ENCODE measurements at regions not wholly inside any gene's neighbourhood (a gene's known extent, or its start where the extent isn't known, plus 50 kb on each side); places are given as distances from the start of the nearest gene placed in this dataset.
"Not testable (repeated sequence)": the region's sequence is repeated elsewhere in the genome, so short reads cannot be mapped to it uniquely, and the experiment has no call there.

DNA sequence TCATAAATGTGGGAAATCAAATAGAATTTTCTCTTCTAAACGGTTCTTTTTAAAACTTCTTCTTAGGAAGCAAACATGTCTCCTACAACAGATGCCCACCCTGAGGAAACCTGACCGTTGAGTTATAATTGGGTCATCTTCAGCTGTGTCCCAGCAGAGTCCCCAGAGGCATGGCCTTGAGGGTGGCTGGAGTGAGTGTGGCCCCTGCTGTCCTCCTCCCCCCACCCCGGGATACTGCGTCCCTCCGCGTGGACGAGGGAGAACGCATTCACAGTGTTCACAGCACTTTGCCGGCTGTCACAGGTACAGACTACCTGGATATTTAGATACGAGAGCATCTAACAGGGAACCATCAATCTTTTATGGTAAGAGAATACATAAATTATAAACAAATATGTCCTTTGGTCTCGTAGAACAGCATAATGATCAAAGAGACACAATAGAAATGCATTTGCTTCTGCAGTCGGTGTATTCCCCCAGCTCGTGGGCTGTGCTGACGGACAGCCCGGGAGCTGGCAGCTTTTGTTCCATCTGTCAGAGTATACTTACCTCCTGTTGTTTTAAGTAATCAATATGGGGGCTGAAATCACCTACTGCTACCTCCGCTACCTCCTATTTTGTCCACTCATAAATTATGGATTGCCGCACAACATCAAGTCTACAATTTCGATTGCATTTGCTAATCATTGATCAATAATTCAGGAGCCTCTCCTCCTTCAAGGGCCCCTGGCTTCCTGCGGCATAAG, 214.7 kb downstream of the IRX2 start:
- H3K9me3 ChIP-seq (ENCODE audit: control insufficient read depth, low read length): no peaks in the 10 kb centered on the region
- no peaks in the 10 kb centered on the region for H3K4me1 ChIP-seq (ENCODE audit: control insufficient read depth, insufficient read depth, low read length, poor library complexity, severe bottlenecking)
- H3K36me3 ChIP-seq (ENCODE audit: control insufficient read depth, insufficient read depth, low read length): no peaks in the 10 kb centered on the region
- WGBS, 2 experiments (ENCODE audit: insufficient coverage in 2 of 2): 60 to 74% methylated on average over 3 to 7 of the region's 19 CpGs
- no peak overlapping the region for H3K4me3 ChIP-seq (ENCODE audit: extremely low read depth, insufficient read depth, low read length, poor library complexity, severe bottlenecking)
- H3K27ac ChIP-seq (ENCODE audit: low read depth, low read length, severe bottlenecking): peak overlapping the region; percentile 80

DNA sequence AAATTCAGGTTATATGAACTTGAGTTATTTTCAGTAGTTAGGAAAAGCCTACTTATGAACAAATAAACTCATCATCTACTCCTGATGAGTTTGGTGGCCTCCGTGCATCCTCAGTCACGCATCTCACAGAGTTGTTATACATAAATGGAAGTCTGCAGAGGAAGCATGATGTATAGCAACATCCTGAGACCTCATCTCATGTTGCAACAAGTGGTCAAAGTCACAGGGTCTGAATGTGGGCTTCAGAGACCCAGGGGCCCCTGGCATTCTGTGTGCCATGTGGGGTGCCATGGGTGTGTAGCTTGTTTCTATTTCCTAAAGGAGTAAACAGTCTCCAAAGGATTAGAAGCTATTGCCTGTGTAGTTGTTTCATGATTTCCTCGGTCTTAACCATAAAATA, 216.5 kb downstream of the IRX2 start:
- H3K9me3 ChIP-seq (ENCODE audit: control insufficient read depth, low read length): no peaks in the 10 kb centered on the region
- H3K4me3 ChIP-seq (ENCODE audit: extremely low read depth, insufficient read depth, low read length, poor library complexity, severe bottlenecking): no peak overlapping the region
- H3K4me1 ChIP-seq (ENCODE audit: control insufficient read depth, insufficient read depth, low read length, poor library complexity, severe bottlenecking): no peaks in the 10 kb centered on the region
- WGBS, 2 experiments (ENCODE audit: insufficient coverage in 2 of 2): 82 to 100% methylated on average over 1 to 2 of the region's 3 CpGs
- no peak overlapping the region for H3K27ac ChIP-seq (ENCODE audit: low read depth, low read length, severe bottlenecking)
- H3K36me3 ChIP-seq (ENCODE audit: control insufficient read depth, insufficient read depth, low read length): no peaks in the 10 kb centered on the region

DNA sequence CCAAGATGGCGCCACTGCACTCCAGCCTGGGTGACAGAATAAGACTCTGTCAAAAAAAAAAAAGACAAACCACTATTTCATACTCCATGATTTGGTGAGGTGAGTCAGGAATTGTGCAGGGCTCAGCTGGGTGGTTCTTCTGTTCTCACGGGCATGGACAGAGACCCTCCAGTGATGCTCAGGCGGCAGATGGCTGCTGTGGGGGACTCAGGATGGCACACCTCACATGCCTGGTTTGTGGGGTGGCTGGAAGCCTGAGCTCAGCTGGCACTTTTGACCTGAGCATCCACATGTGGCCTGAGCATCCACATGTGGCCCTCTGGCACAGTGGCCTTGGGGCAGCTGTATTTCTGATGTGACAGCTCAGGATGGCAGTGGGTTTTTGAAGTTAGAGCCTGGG, 217.2 kb downstream of the IRX2 start:
- Histone ChIP-seq H3K4me1 (ENCODE audit: control insufficient read depth, insufficient read depth, low read length, poor library complexity, severe bottlenecking) (no peaks in the 10 kb centered on the region), H3K27ac (ENCODE audit: low read depth, low read length, severe bottlenecking) (no peak overlapping the region), H3K9me3 (ENCODE audit: control insufficient read depth, low read length) (no peaks in the 10 kb centered on the region), H3K36me3 (ENCODE audit: control insufficient read depth, insufficient read depth, low read length) (no peaks in the 10 kb centered on the region), H3K4me3 (ENCODE audit: extremely low read depth, insufficient read depth, low read length, poor library complexity, severe bottlenecking) (no peak overlapping the region)
- 83 to 93% methylated on average over 1 to 2 of the region's 3 CpGs for WGBS, 2 experiments (ENCODE audit: insufficient coverage in 2 of 2)

GRCh38 chr5:2533848-2534247, 217.6 kb downstream of the IRX2 start:
- H3K4me1 ChIP-seq (ENCODE audit: control insufficient read depth, insufficient read depth, low read length, poor library complexity, severe bottlenecking); H3K4me3 ChIP-seq (ENCODE audit: extremely low read depth, insufficient read depth, low read length, poor library complexity, severe bottlenecking); H3K9me3 ChIP-seq (ENCODE audit: control insufficient read depth, low read length); H3K36me3 ChIP-seq (ENCODE audit: control insufficient read depth, insufficient read depth, low read length); H3K27ac ChIP-seq (ENCODE audit: low read depth, low read length, severe bottlenecking): not testable (repeated sequence)
- WGBS, 2 experiments (ENCODE audit: insufficient coverage in 2 of 2): 71 to 80% methylated on average over 1 to 2 of the region's 2 CpGs

DNA sequence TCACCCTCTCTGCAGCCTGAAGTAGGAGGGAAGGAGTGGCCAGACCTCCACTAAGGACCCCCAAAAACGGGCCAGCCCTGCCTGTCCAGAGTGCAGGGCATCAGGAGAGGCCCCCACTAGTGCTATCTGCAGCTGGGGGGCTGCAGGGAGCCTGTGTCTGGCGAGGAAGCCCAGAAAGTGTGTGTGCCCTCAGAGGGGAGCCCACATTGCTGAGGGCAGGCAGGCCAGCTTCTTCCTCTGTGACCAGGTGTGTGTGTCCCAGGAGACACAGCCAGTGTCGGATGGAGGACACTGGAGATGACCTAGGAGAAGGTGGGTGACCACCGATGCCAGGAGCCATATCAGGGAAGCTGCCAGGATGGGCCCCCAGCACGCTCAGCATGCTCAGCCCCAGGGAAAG, 218.7 kb downstream of the IRX2 start:
- H3K36me3 ChIP-seq (ENCODE audit: control insufficient read depth, insufficient read depth, low read length): no peaks in the 10 kb centered on the region
- WGBS, 2 experiments (ENCODE audit: insufficient coverage in 2 of 2): 71 to 82% methylated on average over 4 to 5 of the region's 5 CpGs
- H3K4me1 ChIP-seq (ENCODE audit: control insufficient read depth, insufficient read depth, low read length, poor library complexity, severe bottlenecking): no peaks in the 10 kb centered on the region
- no peak overlapping the region for H3K4me3 ChIP-seq (ENCODE audit: extremely low read depth, insufficient read depth, low read length, poor library complexity, severe bottlenecking)
- no peak overlapping the region for H3K27ac ChIP-seq (ENCODE audit: low read depth, low read length, severe bottlenecking)
- H3K9me3 ChIP-seq (ENCODE audit: control insufficient read depth, low read length): no peaks in the 10 kb centered on the region

DNA sequence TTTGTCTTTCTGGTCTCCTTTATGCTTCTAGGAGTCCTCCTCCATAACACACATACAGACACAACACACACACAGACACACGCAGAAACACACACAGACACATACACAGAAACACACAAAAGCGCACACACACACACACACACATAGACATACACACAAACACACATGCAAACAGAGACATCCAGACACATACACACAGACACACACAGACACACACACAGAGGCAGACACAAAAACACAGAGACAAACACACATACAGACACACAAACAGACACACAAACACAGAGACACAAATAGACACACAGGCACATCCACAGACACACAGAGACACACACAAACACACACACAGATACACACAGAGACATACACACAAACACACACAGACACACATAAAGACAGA, 220.2 kb downstream of the IRX2 start:
- Histone ChIP-seq H3K27ac (ENCODE audit: low read depth, low read length, severe bottlenecking) (no peak overlapping the region), H3K9me3 (ENCODE audit: control insufficient read depth, low read length) (no peaks in the 10 kb centered on the region), H3K4me3 (ENCODE audit: extremely low read depth, insufficient read depth, low read length, poor library complexity, severe bottlenecking) (no peak overlapping the region), H3K4me1 (ENCODE audit: control insufficient read depth, insufficient read depth, low read length, poor library complexity, severe bottlenecking) (no peaks in the 10 kb centered on the region), H3K36me3 (ENCODE audit: control insufficient read depth, insufficient read depth, low read length) (no peaks in the 10 kb centered on the region)
- WGBS, 2 experiments (ENCODE audit: insufficient coverage in 2 of 2): 88 to 93% methylated on average over 2 of the region's 2 CpGs

- 76 to 90% methylated on average over 7 to 10 of the region's 12 CpGs for WGBS, 2 experiments (ENCODE audit: insufficient coverage in 2 of 2)
- H3K36me3 ChIP-seq (ENCODE audit: control insufficient read depth, insufficient read depth, low read length): no peaks in the 10 kb centered on the region
- no peaks in the 10 kb centered on the region for H3K4me1 ChIP-seq (ENCODE audit: control insufficient read depth, insufficient read depth, low read length, poor library complexity, severe bottlenecking)
- H3K4me3 ChIP-seq (ENCODE audit: extremely low read depth, insufficient read depth, low read length, poor library complexity, severe bottlenecking): no peak overlapping the region
- H3K27ac ChIP-seq (ENCODE audit: low read depth, low read length, severe bottlenecking): no peak overlapping the region
- H3K9me3 ChIP-seq (ENCODE audit: control insufficient read depth, low read length): no peaks in the 10 kb centered on the region
Observed at GRCh38 chr5:2530609-2531008, 220.9 kb downstream of the IRX2 start.

DNA sequence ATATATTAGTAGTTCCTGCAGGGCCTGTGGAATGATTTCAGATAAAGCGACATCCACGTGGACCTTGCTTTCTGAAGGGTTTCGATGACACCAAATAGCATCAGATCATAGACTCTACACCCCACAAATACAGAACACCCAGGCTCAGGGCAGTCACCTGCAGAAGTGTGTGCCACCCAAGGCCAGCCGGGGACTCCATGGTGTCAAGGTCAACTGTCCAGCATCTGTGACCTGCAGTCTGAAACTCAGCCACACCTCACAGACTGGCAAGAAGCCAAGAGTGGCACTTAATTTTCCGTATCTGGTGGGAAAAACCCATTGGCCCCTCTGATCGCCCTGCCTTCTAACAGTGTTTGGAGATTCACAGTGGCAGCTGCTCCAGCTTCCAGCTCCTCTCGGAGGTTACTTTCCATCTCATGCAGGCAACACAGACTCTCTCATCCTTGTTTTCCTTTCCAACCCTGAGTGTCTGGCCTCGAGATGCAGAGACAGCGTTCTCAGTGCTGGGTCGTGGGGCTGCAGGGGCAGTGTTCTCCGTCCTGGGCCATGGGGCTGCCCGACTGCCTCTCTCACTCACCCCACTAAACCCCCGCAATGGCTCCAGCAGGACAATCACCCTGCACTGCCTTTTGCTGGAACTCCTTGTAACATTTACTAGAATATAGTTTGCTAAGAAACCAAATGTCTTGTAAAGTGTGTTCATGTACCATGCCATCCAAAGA, 221.9 kb downstream of the IRX2 start:
- Histone ChIP-seq H3K27ac (ENCODE audit: low read depth, low read length, severe bottlenecking) (no peak overlapping the region), H3K9me3 (ENCODE audit: control insufficient read depth, low read length) (no peaks in the 10 kb centered on the region), H3K4me1 (ENCODE audit: control insufficient read depth, insufficient read depth, low read length, poor library complexity, severe bottlenecking) (no peaks in the 10 kb centered on the region), H3K36me3 (ENCODE audit: control insufficient read depth, insufficient read depth, low read length) (no peaks in the 10 kb centered on the region), H3K4me3 (ENCODE audit: extremely low read depth, insufficient read depth, low read length, poor library complexity, severe bottlenecking) (no peak overlapping the region)
- 79 to 92% methylated on average over 7 to 10 of the region's 13 CpGs for WGBS, 2 experiments (ENCODE audit: insufficient coverage in 2 of 2)

DNA sequence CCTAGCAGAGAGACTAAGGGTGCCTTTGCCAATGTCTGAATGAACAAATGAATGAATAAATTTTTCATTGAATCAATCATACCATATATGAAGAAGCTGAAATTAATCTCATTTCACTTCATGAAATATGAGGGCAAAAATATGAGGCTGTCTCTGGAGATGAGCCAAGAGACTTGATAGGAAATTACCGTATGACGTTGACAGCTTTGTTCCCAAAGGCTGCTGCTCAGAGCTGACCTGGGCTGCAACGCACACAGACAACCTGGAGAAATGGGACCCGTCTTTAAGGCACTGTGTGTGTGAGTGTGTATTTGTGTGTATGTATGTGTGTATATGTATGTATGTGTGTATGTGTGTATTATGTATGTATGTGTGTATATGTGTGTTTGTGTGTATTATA, 226.1 kb downstream of the IRX2 start:
- H3K4me3 ChIP-seq (ENCODE audit: extremely low read depth, insufficient read depth, low read length, poor library complexity, severe bottlenecking): no peak overlapping the region
- no peak overlapping the region for H3K27ac ChIP-seq (ENCODE audit: low read depth, low read length, severe bottlenecking)
- H3K4me1 ChIP-seq (ENCODE audit: control insufficient read depth, insufficient read depth, low read length, poor library complexity, severe bottlenecking): no peaks in the 10 kb centered on the region
- H3K36me3 ChIP-seq (ENCODE audit: control insufficient read depth, insufficient read depth, low read length): no peaks in the 10 kb centered on the region
- WGBS, 2 experiments (ENCODE audit: insufficient coverage in 2 of 2): 92 to 96% methylated on average over 4 of the region's 4 CpGs
- no peaks in the 10 kb centered on the region for H3K9me3 ChIP-seq (ENCODE audit: control insufficient read depth, low read length)

DNA sequence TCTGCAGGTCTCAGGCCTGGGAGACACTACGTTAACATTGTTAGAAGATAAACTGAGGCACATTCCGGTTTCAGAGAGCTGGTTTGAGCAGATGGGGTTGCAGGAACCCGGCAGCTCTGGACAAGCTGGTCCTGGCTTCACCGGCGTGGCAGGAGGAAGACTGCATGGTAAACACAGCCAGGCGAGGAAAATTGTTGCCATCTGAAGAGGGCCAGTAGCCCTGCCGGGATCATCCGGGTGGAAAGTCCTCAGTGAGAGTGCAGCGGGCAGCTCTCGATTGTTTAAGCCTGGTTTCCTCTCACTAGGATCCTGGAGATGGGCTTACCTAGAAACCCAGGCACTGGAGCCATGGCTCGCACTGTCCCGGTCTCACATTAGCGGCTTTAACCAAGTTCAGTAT, 226.9 kb downstream of the IRX2 start:
- Histone ChIP-seq H3K36me3 (ENCODE audit: control insufficient read depth, insufficient read depth, low read length) (no peaks in the 10 kb centered on the region), H3K4me1 (ENCODE audit: control insufficient read depth, insufficient read depth, low read length, poor library complexity, severe bottlenecking) (no peaks in the 10 kb centered on the region)
- WGBS, 2 experiments (ENCODE audit: insufficient coverage in 2 of 2): 89 to 91% methylated on average over 13 of the region's 13 CpGs

GRCh38 chr5:2523180-2523579, 228.3 kb downstream of the IRX2 start:
- no peaks in the 10 kb centered on the region for H3K4me1 ChIP-seq (ENCODE audit: control insufficient read depth, insufficient read depth, low read length, poor library complexity, severe bottlenecking)
- no peaks in the 10 kb centered on the region for H3K36me3 ChIP-seq (ENCODE audit: control insufficient read depth, insufficient read depth, low read length)
- 86 to 95% methylated on average over 12 of the region's 12 CpGs for WGBS, 2 experiments (ENCODE audit: insufficient coverage in 2 of 2)
- H3K9me3 ChIP-seq (ENCODE audit: control insufficient read depth, low read length): no peaks in the 10 kb centered on the region
- no peak overlapping the region for H3K27ac ChIP-seq (ENCODE audit: low read depth, low read length, severe bottlenecking)
- H3K4me3 ChIP-seq (ENCODE audit: extremely low read depth, insufficient read depth, low read length, poor library complexity, severe bottlenecking): no peak overlapping the region

More for the DNA sequence above, 226.9 kb downstream of the IRX2 start:
- H3K27ac ChIP-seq (ENCODE audit: low read depth, low read length, severe bottlenecking): no peak overlapping the region
- H3K4me3 ChIP-seq (ENCODE audit: extremely low read depth, insufficient read depth, low read length, poor library complexity, severe bottlenecking): no peak overlapping the region
- H3K9me3 ChIP-seq (ENCODE audit: control insufficient read depth, low read length): no peaks in the 10 kb centered on the region
